NCI-H460 (cell line): ENCODE measurements at regions not wholly inside any gene's neighbourhood (a gene's known extent, or its start where the extent isn't known, plus 50 kb on each side); places are given as distances from the start of the nearest gene placed in this dataset.
A peak's percentile ranks its signal among the peaks of the same experiment; 100 is the strongest.
"Not testable (repeated sequence)": the region's sequence is repeated elsewhere in the genome, so short reads cannot be mapped to it uniquely, and the experiment has no call there.

Experiments used
- DNase-seq: peaks from one replicate; pipeline ENCODE4 v3.0.0-alpha.2; 2016; ENCODE audit warnings: low read depth; ENCODE audit errors: extremely low read depth

DNA sequence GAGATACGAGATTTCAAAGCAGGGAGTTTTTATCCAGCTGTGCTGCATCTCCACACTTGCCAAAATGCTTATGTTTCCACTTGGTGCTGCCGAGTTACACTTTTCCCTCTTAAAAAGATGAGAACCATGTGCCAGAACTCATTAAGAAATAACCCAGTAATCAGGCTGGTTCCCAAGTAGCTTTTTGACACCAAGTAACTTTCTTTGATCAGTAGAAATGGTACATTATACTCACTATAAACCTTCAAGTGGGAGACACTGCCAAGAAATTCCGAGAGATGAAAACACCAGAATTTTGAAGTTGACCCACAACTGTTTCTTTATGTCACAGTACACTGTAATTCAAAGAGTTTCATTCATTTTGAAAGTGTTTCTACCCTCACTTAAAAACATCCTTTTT lies 164.6 kb upstream of the CCDC54 start:
- DNase-seq = no peak

DNA sequence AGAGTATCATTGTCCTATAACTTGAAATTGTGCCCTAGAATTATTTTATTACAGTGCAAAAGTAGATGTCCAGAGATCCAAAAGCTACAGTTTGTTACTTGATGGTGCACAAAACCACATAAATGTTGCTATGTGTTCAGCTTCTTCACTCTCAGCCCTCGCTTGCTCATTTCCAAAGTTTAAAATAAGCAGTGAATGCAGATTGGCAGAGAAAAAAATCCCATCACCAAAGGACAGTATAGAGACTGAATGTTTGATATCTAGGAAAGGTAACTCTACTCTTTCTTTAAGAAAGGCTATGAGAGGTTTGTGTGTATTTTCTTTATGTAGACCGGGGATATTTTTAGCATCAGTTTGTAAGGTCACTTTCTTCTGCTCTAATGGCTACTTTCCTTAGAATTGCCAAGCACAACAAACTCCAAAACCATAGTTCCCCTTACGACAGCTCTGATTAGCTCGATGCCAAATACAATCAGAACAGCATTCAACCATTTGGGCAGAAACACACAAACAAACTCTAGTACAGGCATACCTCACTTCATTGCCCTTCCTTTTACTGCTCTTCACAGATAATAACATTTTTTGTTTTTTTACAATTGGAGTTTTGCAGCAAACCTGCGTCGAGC lies 164.1 kb upstream of the CCDC54 start:
- DNase-seq = no peak

GRCh38 chr3:107216229-107216628 lies 161.0 kb upstream of the CCDC54 start:
- no peak for DNase-seq

GRCh38 chr3:107216711-107217110 lies 160.5 kb upstream of the CCDC54 start:
- no peak for DNase-seq

GRCh38 chr3:107217172-107217571 lies 160.1 kb upstream of the CCDC54 start:
- no peak for DNase-seq

- DNase-seq = no peak
Measured at GRCh38 chr3:107218864-107219269, 158.4 kb upstream of the CCDC54 start.

DNA sequence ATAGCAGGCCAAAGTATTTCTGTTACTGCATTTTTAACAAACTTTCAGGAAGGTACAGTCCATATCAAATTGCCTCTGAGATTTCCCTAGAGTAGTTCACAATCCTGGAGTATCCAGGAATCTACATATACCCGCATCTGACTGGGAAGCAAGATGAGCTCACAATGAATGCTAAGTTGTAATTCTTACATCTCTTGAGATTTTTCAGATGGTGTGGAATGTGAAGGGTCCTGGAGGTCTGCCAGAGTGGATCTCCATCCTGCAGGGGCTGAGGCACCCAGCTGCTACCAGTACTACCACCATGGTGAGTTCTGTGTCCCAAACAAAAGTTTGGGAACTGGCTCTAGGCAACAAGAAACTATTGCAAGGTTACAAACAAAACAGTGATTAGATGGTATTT lies 156.7 kb upstream of the CCDC54 start:
- DNase-seq = no peak

DNA sequence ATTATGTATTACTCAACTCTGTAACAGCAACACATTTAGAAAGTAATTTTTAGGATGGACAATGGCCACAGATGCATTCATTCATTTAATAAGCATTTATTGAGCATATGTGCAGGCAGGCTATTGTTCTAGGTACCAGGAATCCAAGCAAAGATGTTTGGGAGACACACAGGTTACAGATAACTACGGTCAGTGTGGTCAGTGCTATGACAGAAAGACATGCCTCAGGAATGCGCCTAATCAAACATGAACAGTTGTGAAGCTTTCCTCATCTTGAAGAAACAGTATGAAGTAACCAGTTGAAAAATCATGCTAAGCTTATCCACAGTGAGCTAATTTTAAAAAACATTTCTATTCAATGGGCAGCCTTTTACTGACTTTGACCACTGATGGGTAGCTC lies 155.4 kb upstream of the CCDC54 start:
- DNase-seq = no peak

DNA sequence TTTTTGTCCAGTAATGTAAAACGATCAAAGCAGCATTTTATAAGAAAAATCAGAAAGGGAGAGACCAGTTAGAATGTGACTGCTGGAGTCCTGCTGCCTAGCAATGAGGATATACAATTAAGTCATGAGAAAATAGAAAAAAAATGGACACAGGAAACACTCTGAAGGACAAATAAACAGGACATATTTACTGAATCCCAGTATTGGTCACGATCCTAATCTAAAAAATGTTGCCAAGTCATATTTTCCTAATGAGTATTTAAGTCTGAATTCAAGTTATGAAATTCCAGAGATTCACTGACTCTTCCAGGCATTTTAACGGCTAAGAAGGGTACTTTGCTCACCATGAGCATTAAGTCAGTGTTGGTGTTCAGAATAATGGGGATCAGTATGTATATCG lies 154.3 kb upstream of the CCDC54 start:
- DNase-seq = no peak

DNA sequence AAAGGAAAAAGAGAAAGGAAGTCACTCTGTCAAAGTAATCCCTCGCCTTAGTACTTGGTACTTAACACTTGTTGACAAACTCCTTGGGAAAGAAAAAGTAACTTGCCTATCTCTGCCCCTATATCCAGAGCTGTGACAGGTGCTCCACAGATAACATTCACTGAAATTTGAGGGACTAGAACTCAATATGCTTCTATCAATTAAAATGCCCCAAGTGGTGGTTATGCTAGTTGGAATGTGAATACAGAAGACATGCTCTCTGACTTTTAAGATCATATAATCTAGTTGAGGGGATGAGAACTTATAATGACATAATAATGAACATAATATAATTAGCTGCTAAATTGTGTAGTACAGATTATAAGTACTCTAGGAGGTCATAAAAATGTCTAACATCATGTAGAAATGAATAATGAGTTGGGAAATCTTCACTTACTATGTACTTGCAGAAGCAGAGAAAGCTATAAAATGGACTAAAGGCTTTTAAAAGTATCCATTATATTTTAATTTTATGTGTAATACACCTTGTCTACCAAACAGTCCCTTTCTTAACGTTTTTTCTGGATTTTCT lies 153.1 kb upstream of the CCDC54 start:
- DNase-seq = no peak

DNA sequence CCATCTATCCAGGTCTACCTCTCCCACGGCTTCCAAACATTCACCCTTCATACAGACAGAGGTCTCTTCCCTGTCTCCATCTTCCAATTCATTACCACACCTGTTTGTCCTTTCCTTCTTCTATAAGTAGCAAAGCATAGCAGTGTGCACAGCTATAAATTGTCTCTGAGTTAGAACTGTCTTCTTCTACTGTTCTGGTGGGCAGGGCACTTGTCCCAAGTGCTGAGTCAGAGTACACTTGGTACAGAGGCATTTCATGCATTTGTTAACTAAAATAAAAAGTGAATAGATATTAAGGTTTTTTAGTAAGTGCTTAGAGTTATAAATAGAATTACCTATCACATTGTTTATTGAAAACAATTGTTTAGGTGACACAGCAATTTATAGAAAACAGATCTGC lies 150.1 kb upstream of the CCDC54 start:
- no peak for DNase-seq

DNA sequence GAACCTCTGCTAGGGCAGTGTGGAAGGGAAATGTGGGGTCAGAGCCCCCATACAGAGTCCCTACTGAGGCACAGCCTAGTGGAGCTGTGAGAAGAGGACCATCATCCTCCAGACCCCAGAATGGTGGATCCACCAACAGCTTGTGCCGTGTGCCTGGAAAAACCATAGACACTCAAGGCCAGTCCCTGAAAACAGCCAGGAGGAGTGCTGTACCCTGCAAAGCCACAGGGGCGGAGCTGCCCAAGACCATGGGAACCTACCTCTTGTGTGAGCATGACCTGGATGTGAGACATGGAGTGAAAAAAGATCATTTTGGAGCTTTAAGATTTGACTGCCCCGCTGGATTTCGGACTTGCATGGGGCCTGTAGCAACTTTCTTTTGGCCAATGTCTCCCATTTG lies 143.4 kb upstream of the CCDC54 start:
- DNase-seq = not testable (repeated sequence)

DNA sequence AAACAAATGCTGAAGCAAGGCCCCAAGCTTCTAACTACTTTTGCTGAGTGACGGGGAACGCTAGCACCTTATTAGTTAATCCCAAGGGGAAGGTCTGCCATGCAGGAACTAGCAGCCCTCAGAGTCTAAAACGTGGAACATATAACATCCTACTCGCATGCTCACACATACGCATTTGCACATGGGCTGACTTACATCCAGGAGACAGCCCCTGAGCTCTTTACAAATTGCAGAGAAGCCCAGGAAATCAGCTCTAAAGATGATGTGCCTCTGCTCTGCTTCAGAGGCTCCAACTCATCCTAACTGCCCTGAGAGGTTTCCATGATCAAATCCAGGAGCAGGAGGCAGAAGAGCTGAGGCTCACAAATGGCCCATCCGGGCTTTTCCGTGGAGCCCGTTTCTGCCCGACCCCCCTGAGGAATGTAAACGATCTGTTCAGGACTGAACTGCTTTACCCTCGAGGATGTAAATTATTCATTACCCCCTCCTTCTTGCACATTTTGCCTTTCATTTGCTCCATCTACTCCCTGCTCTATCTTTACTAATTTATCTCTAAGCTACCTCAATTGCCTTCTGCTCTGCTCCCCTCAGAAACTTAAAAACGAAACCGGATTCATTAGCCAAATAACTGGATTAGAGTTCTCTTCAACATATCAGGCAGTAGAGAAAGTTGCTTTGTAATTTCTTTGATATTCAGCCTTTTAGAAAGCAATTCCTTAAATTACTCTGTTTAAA lies 141.9 kb upstream of the CCDC54 start:
- DNase-seq = no peak

- DNase-seq = peak; percentile 60
Measured at GRCh38 chr3:107235928-107236315, 141.3 kb upstream of the CCDC54 start.

DNA sequence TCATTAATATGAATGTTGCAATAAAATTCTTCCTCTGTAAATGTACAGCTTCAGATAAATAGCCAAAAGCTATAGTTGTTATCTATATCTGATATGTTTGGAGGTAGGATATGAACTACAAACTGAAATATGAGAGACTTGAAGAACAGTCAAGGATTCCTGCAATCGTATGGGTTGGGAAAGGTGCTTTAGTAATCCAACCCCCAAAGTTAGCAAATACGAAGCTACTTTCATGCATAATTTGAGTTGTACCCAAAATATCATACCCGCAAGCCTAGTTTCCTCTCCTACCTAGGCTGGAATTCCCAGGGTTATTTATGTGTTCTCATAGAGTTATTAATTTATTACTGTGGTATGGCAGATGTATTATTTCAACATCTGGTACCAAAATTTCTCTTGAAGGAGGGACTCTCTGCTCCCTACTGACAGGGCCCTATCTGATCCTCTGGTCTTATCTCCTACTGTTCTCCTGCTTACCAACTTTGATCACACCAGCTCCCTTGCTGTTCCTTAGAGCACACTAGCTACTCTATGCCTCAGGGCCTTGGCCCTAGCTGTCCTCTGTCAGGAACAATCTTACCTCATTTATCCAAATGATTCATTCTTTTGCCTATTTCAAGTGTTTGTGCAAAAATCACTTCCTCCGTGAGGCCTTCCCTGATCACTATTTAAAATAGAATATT lies 140.4 kb upstream of the CCDC54 start:
- no peak for DNase-seq

GRCh38 chr3:107238787-107239186 lies 138.5 kb upstream of the CCDC54 start:
- DNase-seq = no peak

DNA sequence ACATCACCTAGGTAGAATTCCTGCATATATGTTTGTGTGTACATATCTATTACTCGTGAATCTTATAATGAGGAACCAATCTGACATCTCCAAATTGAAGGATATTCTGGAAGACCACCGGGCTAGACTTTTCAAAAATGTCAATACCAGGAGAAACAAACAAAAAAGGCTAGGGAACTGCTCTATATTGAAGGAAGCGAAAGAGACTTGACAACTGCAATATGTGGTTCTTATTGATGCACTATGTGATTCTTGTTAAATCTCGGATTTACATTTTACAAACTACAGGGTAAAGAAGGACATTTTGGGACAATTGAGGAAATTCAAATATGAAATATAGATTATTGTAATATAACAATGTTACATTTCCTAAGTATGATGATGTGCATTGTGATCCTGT lies 137.5 kb upstream of the CCDC54 start:
- no peak for DNase-seq

- DNase-seq = peak; percentile 54
Measured at GRCh38 chr3:107240183-107241091, 136.8 kb upstream of the CCDC54 start.

GRCh38 chr3:107241217-107241616 lies 136.0 kb upstream of the CCDC54 start:
- DNase-seq = no peak

GRCh38 chr3:107242579-107242978 lies 134.7 kb upstream of the CCDC54 start:
- DNase-seq = no peak

DNA sequence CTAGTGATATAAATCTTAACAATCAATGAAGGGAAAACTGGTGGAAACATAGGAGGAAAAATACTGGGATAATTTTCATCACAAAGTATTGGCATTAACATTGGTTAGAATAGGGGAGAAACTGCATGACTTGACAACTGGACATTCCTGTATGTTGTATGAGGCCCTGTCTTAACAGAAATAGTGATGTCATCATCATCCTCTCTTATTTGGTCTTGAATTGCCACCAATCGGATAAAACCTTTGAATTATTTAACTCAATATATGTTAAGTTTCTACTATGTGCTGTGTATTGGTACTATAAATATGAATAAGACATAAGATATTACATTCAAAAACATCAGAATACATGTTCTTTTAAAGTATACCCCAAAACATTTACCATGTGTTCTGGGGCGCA lies 130.1 kb upstream of the CCDC54 start:
- no peak for DNase-seq
